Chondrocyte (in vitro differentiated cells): ENCODE measurements at regions not wholly inside any gene's neighbourhood (a gene's known extent, or its start where the extent isn't known, plus 50 kb on each side); places are given as distances from the start of the nearest gene placed in this dataset.

ENCODE experiments used
- DNase-seq: peaks from one replicate; pipeline ENCODE4 v3.0.0; 2021; ENCODE audit warnings: mixed read lengths, low spot score
- H3K27ac Mint-ChIP-seq: one replicate; pipeline ENCODE4 v1.8.0; 2021; ENCODE audit warnings: mild to moderate bottlenecking, moderate library complexity, mixed read lengths; ENCODE audit not compliant: unreplicated experiment
- H3K27me3 Mint-ChIP-seq: 2 replicates; pipeline ENCODE4 v1.8.0; 2021; ENCODE audit warnings: low read depth, mixed read lengths
- H3K36me3 Mint-ChIP-seq: 2 replicates; pipeline ENCODE4 v1.8.0; 2021; ENCODE audit warnings: low read depth, mixed read lengths
- H3K4me1 Mint-ChIP-seq: 2 replicates; pipeline ENCODE4 v1.8.0; 2021; ENCODE audit warnings: low read depth, mild to moderate bottlenecking, mixed read lengths
- H3K4me3 Mint-ChIP-seq: one replicate; pipeline ENCODE4 v1.8.0; 2021; ENCODE audit warnings: mild to moderate bottlenecking, moderate library complexity, mixed read lengths; ENCODE audit not compliant: unreplicated experiment
- H3K9me3 Mint-ChIP-seq: 2 replicates; pipeline ENCODE4 v1.8.0; 2021; ENCODE audit warnings: low read depth, mixed read lengths
- CTCF ChIP-seq: fragments of 200-600 bp; sonication (generic); IDR thresholded peaks from 2 replicates; pipeline ENCODE4 v1.5.0; 2021; ENCODE audit warnings: antibody characterized with exemption, mild to moderate bottlenecking, moderate library complexity

GRCh38 chr3:107956991-107957900, 133.6 kb downstream of the CD47 start:
- no peak overlapping the region for H3K4me3 Mint-ChIP-seq
- H3K9me3 Mint-ChIP-seq: peaks cover 3% of the 10 kb centered on the region
- TF ChIP-seq CTCF: no peak
- no peak overlapping the region for H3K27ac Mint-ChIP-seq
- peaks cover 10% of the 10 kb centered on the region for H3K4me1 Mint-ChIP-seq
- no peaks in the 10 kb centered on the region for H3K36me3 Mint-ChIP-seq
- H3K27me3 Mint-ChIP-seq: peaks cover 3% of the 10 kb centered on the region
- DNase-seq: no peak

- no peaks in the 10 kb centered on the region for H3K36me3 Mint-ChIP-seq
- H3K27me3 Mint-ChIP-seq: peaks cover 3% of the 10 kb centered on the region
- H3K4me3 Mint-ChIP-seq: no peak overlapping the region
- peaks cover 1% of the 10 kb centered on the region for H3K9me3 Mint-ChIP-seq
- TF ChIP-seq CTCF: no peak
- H3K4me1 Mint-ChIP-seq: peaks cover 16% of the 10 kb centered on the region
- DNase-seq: no peak
- H3K27ac Mint-ChIP-seq: no peak overlapping the region
Observed at GRCh38 chr3:107954845-107955244, 136.0 kb downstream of the CD47 start.

GRCh38 chr3:107953722-107954121, 137.1 kb downstream of the CD47 start:
- H3K4me3 Mint-ChIP-seq: no peak overlapping the region

GRCh38 chr3:107951126-107951525, 139.7 kb downstream of the CD47 start:
- Mint-ChIP-seq H3K36me3 (no peaks in the 10 kb centered on the region), H3K27me3 (peaks cover 3% of the 10 kb centered on the region), H3K9me3 (no peaks in the 10 kb centered on the region), H3K4me3 (no peak overlapping the region), H3K4me1 (peaks cover 6% of the 10 kb centered on the region), H3K27ac (no peak overlapping the region)
- DNase-seq: no peak
- TF ChIP-seq CTCF: no peak

More at GRCh38 chr3:107953722-107954121, 137.1 kb downstream of the CD47 start:
- Mint-ChIP-seq H3K9me3 (no peaks in the 10 kb centered on the region), H3K27ac (no peak overlapping the region), H3K36me3 (no peaks in the 10 kb centered on the region), H3K27me3 (peaks cover 3% of the 10 kb centered on the region), H3K4me1 (peaks cover 16% of the 10 kb centered on the region)
- no peak for DNase-seq
- no peak for TF ChIP-seq CTCF

- Mint-ChIP-seq H3K27ac (no peak overlapping the region), H3K4me3 (no peak overlapping the region), H3K4me1 (peaks cover 6% of the 10 kb centered on the region), H3K27me3 (peaks cover 3% of the 10 kb centered on the region), H3K9me3 (no peaks in the 10 kb centered on the region), H3K36me3 (no peaks in the 10 kb centered on the region)
- no peak for DNase-seq
- TF ChIP-seq CTCF: no peak
Observed at GRCh38 chr3:107950417-107950816, 140.4 kb downstream of the CD47 start.
